Hematopoietic multipotent progenitor cell treated with erythropoietin and hydrocortisone succinate and interleukin-3 and kit ligand, for 17 days (in vitro differentiated cells): ENCODE measurements at regions not wholly inside any gene's neighbourhood (a gene's known extent, or its start where the extent isn't known, plus 50 kb on each side); places are given as distances from the start of the nearest gene placed in this dataset.

Source experiments
- DNase-seq: peaks from one replicate; pipeline ENCODE4 v3.0.0-alpha.2; 2015; ENCODE audit warnings: low spot score

- DNase-seq: no peak
Measured at GRCh38 chr5:173557123-173557903, 59.1 kb downstream of the BOD1 start.

GRCh38 chr5:173556142-173557028 is 60.1 kb downstream of the BOD1 start:
- DNase-seq: no peak

- DNase-seq: no peak
Measured at GRCh38 chr5:173554989-173555705, 61.3 kb downstream of the BOD1 start.

GRCh38 chr5:173554038-173554955 is 62.2 kb downstream of the BOD1 start:
- no peak for DNase-seq

GRCh38 chr5:173550641-173551040 is 65.8 kb downstream of the BOD1 start:
- no peak for DNase-seq

- no peak for DNase-seq
Measured at GRCh38 chr5:173549644-173550043, 66.8 kb downstream of the BOD1 start.

- DNase-seq: no peak
Measured at GRCh38 chr5:173547579-173547978, 68.9 kb downstream of the BOD1 start.

- no peak for DNase-seq
Measured at GRCh38 chr5:173542964-173543363, 73.5 kb downstream of the BOD1 start.

- no peak for DNase-seq
Measured at GRCh38 chr5:173542159-173542558, 74.3 kb downstream of the BOD1 start.

GRCh38 chr5:173538654-173539053 is 77.8 kb downstream of the BOD1 start:
- no peak for DNase-seq

- DNase-seq: no peak
Measured at GRCh38 chr5:173538018-173538417, 78.4 kb downstream of the BOD1 start.

- no peak for DNase-seq
Measured at GRCh38 chr5:173537228-173537627, 79.2 kb downstream of the BOD1 start.

GRCh38 chr5:173535976-173536639 is 80.3 kb downstream of the BOD1 start:
- DNase-seq: no peak

GRCh38 chr5:173535166-173535975 is 81.1 kb downstream of the BOD1 start:
- DNase-seq: no peak

GRCh38 chr5:173534664-173535063 is 81.8 kb downstream of the BOD1 start:
- no peak for DNase-seq

GRCh38 chr5:173534031-173534430 is 82.4 kb downstream of the BOD1 start:
- DNase-seq: no peak

GRCh38 chr5:173532689-173533250 is 83.7 kb downstream of the BOD1 start:
- no peak for DNase-seq

GRCh38 chr5:173531863-173532262 is 84.6 kb downstream of the BOD1 start:
- DNase-seq: no peak

GRCh38 chr5:173530547-173530946 is 85.9 kb downstream of the BOD1 start:
- DNase-seq: no peak

GRCh38 chr5:173529861-173530260 is 86.6 kb downstream of the BOD1 start:
- no peak for DNase-seq
